NOMO-1 (cell line): ENCODE measurements at regions not wholly inside any gene's neighbourhood (a gene's known extent, or its start where the extent isn't known, plus 50 kb on each side); places are given as distances from the start of the nearest gene placed in this dataset.
"Not testable (repeated sequence)": the region's sequence is repeated elsewhere in the genome, so short reads cannot be mapped to it uniquely, and the experiment has no call there.

Experiments
- DNase-seq, 2 experiments: peaks; one replicate each; lab custom pipeline; 2025; ENCODE audit not compliant: unreplicated experiment in 2 of 2; lab: John Stamatoyannopoulos, UW

DNA sequence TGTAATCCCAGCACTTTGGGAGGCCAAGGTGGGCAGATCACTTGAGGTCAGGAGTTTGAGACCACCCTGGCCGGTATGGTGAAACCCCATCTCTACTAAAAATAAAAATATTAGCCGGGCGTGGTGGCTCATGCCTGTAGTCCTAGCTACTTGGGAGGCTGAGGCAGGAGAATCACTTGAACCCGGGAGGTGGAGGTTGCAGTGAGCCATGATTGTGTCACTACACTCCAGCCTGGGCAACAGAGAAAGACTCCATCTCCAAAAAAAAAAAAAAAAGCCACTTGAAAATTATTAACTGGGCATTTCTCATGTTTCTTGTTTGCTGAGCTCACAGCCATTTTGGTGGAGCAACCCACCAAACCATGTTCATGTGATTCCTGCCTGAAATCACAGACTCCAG, 131.1 kb upstream of the LPP start:
- not testable (repeated sequence) for DNase-seq

DNA sequence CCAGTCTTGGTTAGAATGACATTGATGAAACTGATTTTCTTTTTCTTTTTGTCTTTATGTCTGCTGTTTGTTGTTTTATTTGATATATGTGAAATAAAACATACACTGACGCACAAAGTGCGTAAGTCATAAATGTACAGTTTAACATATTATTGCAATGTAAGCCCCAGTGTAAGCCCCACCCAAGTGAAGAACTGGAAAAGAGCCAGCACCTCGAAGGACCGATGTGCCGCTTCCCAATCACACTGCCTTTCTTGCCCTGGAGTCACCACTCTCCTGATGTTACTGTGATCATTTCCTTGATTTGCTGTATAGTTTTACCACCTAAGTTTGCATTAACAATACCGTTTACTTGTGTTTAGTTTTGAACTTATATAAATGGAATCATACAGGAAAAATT, 128.4 kb upstream of the LPP start:
- no peak for DNase-seq

DNA sequence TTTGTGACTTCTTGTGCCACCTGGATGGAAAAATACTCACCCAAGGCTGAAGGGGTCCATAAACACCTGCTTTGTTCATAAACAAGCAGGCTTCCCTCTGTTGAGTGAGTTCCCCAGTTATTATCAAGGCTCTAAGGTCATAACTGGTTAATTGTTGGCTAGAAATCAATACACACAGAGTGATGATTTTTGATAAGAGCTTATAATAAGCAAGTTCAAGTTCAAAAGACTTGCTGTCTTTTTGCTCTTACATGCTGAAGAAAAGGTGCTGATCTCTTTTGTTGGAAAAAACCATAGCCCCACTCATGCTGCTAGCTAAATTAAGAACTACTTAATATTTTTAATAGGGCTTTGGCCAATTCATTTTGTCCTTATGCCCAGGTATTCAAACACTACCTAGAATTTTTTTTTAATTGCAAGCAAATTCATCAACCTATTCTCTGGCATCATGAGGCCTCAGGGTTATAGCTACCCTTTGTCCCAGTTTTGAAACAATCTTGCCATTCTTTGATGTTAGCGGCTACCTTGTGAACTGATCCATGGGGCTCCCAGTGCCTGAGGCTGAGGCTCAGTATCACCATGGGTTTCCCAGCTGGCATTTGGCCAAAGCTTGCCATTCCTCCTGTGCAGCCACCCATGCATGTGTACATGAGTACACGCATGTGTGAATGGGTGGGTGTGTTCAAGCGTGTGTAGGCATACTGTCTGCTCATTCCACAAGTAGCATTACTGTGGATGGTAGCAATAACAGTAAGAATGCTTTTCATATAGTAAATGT, 127.6 kb upstream of the LPP start:
- DNase-seq: no peak

DNA sequence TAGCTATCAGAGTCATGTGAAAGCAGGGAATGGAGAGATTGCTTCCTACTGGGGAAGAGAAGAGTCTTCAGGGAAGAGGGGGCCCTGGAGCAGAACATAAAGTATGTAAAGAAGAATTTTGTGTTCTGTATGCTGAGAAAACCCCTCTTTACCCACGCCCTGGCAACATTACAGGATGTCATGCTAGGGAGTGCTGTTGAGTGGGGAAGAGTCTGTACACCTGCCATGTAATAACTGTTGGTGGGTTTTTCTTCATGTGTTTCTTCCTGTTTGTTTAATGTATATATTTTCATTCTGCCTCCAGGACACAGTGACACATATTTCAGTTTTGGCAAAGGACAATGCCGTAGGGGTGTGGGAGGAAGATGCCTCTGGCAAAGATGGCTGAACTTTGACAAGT, 122.8 kb upstream of the LPP start:
- no peak for DNase-seq

DNA sequence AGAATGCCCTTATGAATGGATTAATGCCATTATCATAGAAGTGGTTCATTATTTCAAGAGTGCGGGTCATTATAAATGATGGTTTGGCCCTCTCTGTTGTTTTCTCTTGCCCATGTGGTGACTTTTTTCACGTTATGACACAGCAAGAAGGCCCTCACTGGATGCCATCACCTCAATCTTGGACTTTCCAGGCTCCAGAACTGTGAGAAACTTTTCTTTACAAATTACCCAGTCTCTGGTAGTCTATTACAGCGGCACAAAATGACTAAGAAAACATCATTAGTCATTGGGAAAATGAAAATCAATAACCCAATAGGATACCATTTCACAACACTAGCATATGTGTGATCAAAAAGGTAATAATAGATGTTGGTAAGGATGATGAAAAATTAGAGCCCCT, 119.0 kb upstream of the LPP start:
- DNase-seq: no peak

DNA sequence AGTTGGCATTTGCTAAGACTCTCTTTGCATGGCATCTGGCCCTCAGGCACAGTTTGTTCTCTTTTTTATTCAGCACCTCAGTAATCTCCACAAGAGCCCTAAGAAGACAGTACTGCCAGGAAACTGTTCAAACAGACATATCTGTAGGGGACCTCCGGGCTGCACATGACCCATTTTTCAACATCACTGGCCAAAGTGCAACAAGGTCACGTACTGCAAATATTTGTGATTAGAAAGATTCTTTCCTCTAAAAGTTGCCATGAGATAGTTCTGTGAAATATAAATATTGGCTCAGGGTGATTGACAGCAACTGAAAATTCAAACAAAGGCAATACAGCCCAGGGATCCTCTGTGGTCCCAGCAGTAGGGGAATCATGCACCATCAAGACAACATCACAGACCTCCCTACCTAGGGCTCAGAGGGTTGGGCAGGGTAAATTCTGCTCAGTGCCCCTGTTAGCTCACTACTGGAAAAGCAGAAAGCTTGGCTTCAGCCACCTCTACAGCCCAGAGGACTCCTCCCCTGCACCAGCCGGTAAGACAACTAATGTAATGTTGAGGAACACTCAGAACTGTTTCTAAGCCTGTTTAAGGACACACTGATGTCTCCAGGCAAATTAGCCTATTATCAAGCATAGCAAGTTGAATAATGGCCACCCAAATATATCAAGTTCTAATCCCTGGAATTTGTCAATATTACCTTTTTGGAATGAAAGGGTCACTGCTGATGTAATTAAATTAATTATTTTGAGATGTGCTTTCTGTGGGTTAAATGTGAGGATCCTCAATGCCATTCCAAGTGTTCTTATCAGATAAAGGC, 117.4 kb upstream of the LPP start:
- DNase-seq: peak in 1 of 2 experiments; percentile 8

DNA sequence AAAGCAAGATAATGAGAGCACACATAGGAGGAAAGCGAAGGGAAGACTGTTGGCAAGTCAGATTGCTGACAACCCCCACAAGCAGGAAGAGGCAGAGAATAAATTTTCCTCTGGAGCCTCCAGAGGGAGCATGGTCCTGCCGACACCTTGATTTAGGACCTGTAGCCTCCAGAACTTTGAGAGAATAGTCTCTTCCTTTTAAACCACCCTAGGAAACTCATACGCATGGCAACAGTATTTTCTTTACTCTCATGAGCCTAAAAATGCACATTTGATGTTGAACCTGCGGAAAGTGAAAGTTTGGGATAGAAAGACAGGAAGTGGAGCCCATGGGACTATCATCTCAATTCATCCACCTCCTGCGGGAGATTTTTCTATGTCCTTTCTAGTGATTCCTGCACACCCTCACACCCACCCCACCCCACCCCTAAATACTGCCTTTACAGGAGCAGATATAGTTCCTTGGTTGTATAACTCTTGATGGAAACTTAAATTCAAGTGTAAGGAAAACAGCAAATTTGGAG, 116.7 kb upstream of the LPP start:
- DNase-seq: no peak

DNA sequence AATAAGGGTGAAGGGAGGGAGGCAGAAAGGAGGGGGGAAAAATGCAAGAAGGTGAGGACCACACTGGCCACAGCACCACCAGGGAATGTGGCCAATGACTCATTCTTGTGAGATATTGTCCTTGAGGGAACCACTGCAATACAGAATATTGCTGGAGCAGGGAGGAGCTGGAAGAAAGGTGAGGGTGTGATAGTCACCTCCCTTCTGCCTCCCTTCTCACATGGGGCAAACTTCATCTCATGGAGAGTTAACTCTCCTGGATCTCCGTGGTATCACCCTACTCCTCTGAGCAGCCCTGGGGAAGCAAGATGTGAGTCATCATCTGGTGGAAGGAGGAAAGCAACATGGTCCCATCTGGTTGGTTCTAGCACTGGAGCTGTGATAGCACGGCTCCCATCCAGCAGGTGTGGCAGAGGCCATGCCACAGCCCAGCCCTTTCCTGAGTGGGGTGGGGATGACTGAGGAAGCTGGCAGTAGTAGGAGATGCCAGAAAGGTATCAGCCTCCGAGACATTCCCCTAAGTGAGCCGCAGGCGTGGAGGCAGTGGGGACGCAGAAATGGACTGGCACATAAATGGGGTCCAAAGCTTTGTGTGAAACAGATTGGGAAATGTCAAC, 115.9 kb upstream of the LPP start:
- DNase-seq: no peak

DNA sequence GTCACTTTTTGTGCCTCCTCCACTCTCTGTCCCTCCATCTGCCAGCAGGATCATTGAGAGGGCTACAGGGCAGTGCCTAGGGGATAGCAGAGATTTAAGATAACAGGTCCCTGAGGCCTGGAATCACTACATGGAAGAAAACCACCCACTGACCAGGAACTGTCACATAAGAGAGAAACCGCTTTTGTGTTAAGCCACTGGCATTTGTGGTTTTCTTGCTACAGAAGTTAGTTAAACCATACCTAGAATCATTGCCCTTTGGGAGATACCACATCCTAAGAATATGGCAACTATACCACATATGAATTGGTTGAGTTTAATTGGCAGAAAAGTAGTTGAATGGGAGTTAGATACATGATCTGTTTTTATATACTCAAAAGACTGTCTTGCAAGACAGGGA, 112.8 kb upstream of the LPP start:
- no peak for DNase-seq

DNA sequence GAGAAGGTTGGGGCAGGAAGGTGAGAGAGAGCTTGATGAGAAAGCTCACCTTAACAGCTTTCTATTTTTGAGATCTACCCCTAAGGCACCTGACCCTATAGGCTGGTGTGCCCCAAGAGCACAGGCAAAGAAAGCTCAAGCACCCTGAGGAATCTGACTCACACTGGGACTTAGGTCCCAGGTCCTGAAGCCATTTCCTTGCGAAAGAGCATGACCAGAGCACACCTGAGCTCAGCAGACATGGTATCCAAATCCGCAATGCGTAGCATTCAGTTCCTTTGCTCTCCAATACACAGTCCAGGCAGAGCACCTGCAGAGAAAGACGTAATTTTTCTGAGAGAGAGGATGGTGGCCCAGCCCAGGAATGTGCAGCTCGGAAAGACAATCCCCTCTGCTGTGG, 112.1 kb upstream of the LPP start:
- DNase-seq: no peak

DNA sequence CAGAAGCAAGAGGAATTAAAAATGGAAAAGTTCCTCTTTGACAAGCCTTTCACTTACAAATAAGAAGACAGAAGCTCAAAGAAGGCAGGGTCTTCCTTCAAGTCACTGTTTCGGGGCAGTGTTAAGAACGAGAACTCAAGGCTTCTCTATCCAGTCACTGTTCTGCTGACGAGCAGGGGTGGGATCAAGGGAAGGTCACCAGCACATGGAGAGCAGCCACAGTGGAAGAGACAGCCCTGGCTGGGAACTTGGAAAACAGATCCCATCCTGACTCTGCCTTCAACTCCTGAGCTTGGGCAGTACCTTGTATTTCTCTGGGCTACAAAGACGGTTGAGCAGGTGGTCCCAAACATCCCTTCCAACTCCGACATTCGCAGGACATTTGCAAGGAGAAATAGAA, 111.5 kb upstream of the LPP start:
- DNase-seq: no peak

DNA sequence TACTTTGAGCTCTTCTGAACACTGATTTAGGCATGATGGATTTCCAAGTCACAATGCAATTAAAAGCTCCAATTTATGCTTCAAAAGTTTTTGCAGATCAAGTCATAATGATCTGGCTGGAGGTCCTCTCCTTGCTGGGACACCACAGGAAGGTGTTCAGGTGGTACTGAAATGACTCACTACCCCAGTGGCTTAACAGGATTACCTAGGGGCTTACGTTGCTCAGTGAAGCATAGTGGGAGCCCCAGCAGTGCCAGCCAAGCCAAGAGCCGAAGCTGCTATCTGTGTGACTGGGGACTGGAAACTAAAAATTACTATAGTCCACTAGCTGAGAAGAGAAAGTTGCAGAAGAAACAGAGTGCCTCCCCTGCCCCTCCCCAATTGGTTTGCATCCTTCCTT, 110.1 kb upstream of the LPP start:
- DNase-seq: no peak

DNA sequence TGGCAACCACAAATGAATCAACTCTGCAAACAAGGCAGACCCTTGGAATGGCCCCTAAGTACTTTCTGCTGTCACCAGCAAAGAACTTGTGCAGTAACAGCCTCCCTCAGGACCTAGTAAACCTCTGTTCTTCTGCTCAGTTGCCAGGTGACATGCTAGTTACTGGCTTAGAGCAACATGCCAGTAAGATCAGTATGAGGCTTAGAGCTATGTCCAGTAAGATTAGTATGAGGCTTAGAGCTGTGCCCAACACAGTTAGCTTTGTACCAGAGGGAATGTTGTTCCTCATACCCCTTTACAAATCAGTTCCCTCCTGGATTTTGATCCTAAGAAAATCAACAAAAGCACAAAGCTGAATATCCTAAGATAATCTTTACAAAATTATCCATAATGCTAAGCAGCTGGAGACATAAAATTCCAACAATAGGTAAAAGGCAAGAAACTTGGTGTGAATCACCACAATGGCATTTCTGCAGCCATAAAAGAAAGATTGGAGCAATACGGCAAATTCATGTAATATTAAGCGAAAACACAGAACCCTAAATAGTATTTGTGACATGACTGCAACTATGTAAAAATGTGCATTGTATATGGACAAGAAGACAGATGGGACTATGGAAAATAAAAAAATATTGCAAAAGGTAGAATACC, 107.3 kb upstream of the LPP start:
- DNase-seq: no peak

DNA sequence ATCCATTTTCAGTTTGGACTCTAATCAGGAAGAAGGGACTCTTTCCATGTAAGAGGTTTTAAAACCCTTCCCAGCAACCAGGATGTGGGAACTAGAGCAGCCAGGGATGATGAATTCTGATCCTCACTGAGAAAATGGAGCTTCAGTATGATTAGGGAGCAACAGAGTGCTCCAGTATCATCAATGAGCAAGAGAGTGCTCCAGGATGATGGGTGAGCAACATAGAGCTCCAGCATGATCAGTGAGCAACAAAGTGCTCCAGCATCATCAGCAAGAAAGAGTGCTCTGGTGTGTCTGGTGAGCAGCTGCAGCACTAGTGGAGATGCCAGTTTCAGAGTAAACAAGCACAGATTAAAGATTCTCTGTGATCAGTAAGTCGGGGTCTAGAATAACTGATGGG, 106.4 kb upstream of the LPP start:
- DNase-seq: no peak

DNA sequence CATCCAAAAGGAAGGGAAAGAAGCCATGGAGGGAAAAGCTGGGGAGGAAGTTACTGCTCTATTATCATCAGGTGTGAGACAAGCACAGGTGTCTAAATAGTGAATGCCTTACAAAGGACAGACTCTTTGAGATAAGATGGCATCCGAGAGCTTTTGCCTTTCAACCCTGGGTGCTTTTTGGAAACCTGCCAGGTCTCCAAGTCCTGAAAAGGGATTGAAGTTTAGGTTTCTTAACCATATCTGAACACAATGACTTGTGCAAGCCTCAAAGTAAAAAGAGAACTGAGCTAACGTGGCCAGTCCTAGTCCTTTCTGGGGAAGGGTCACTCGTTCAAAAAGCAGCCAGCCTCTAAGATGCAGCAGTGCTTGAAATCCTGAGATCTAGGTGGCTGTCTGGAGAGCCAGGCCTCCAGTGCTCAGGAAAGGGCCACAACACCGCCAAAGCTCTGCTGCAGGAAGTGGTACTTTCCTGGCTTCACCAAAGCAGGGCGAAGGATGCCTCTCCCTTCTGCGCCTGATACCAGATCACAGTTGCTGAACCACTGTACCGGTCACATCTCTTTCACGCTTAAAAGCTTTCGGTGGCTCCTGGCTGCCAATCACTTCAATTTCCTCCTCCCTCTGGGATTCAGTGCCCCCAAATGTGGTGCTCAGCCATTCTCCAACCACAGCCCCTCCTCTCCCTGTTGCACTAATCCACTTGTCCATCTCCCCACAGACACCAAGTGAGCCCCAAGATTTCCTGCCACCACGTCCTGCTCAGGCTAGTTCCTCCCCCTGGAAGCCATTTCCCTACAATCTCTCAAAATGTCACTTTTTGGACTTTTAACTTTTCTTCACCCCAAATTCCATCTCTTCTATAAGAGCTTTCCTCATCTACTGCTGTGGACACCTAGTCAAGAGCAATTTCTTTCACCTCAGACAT, 104.1 kb upstream of the LPP start:
- DNase-seq: peak in 1 of 2 experiments; percentile 22

DNA sequence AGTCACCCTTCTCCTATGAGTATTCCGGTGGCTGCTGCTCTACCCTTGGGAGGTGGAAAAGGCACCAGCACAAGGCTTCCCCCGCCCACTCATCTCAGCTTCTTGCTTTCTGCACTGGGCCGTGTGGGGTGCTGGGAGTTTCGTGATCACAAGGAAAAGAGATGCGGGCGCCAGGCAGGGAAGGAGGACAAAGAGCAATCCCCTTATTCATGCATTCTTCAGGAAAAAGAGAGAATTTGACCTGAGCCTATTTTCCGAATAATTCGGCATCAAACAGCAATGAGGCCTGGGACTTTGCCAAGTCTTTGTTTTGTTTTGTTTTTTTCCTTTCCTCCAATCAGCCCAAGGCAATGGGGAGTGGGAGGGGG, 102.2 kb upstream of the LPP start:
- DNase-seq: no peak

DNA sequence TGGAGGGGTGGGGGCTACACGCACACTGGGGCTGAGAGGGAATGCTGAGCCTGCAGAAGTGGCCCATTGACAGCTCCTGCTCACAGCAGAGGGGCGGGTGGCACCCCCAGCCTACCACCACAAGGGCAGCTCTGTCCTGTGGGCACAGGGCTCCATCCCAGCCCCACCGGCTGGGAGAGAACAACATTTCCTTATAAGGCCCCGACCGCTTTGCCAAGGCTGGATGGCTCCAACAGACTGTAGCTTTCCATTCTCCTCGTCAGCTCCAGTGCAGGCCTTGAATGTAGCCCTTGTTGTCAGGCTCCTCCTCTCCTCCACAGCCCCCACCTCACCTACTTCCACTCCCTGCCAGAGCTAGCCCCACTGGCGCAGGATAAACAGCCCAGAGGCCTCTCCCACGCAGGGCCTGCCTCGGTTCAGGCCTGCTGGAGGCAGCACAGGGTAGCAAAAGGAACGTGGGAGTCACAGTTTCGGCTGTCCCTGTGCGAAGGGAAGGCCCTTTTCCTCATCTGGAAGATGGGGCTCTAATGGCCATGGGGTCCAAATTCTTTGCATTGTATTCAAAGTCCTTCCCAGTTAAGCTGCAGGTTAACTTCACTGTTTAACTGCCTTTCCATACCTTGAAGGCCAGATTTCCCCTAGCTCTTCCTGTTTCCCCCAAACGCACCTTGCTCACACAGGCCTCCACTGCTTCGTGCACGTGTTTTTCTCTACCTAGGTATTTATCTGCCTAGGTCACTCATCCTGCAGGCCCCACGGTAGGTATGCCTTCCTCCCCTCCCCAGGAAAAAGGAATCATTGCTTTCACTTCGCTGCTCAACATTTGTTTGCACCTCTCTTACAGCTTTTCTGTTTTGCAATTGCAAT, 101.6 kb upstream of the LPP start:
- no peak for DNase-seq

DNA sequence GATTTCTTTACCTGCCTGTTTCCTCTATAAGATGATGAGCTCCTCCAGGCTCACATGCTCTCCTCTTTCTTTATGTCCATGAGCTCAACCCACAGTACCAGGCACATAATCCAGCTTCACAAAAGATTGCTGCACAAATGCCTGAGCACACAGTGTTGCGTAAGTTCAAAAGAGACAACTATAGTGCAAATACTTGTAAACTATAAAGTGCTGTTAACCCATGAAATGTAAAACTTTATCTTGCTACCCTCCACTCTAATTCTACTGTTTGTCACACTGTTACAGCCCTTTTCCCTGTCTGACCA, 101.0 kb upstream of the LPP start:
- DNase-seq: no peak

DNA sequence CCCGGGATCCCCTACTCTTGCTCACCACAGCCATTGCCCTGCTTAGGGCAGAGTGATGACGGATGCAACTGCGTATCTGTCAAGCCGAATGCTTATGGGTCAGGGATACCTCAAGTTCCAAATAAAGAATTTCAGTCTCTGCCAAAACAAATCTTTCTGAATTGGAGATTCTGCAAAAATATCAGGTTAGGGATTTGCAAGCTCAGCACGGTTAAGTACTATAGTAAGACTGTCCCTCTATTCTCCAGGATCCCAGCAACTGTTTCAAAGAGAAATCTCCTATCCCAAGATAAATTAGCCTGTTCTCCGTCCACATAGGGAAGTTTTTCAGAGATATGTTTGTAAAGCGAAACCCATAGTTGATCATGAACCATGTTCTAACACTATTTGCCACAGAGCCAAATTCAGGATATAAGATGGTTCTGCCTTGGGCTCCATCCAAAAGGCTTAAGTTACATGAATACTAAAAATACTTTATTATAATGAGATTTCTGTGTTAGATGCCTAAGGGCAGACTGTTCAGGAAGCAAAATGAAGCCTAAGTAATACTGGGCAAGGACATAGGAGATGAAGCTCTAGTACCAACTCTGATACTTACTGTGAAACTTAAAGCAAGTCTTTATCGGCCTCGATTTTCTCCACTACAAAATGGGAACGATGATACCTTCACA, 100.1 kb upstream of the LPP start:
- DNase-seq: no peak
